22Rv1 (cell line): ENCODE measurements at regions not wholly inside any gene's neighbourhood (a gene's known extent, or its start where the extent isn't known, plus 50 kb on each side); places are given as distances from the start of the nearest gene placed in this dataset.

Experiments used
- CTCF ChIP-seq: fragments of 450-650 bp; IDR thresholded peaks from 2 replicates; pipeline ENCODE4 v1.5.1; 2017; ENCODE audit warnings: mild to moderate bottlenecking
- ZFX ChIP-seq: fragments of 450-650 bp; IDR thresholded peaks from 2 replicates; pipeline ENCODE4 v1.6.1; 2017; ENCODE audit warnings: antibody characterized with exemption, borderline replicate concordance

GRCh38 chr10:4748491-4749270 is 77.3 kb upstream of the AKR1E2 start:
- no peak for TF ChIP-seq CTCF
- TF ChIP-seq ZFX, result no peak
